Keratinocyte (primary cell): ENCODE measurements at regions not wholly inside any gene's neighbourhood (a gene's known extent, or its start where the extent isn't known, plus 50 kb on each side); places are given as distances from the start of the nearest gene placed in this dataset.
"Not testable (repeated sequence)": the region's sequence is repeated elsewhere in the genome, so short reads cannot be mapped to it uniquely, and the experiment has no call there.

ENCODE experiments used
- EZH2 ChIP-seq: IDR thresholded peaks from one replicate; pipeline ENCODE4 v1.6.1; 2012; ENCODE audit warnings: inconsistent platforms, mild to moderate bottlenecking, low read length, moderate library complexity
- TF ChIP-seq, protein P1 (sequence below), 3 experiments: IDR thresholded peaks in 1 of 3; conservative IDR thresholded peaks in 1 of 3; optimal IDR thresholded peaks in 1 of 3; 2 replicates in 2 of 3; 3 replicates in 1 of 3; pipeline versions ENCODE3 to v1.5.1; 2011; ENCODE audit warnings: low read length in 3 of 3, mild to moderate bottlenecking in 3 of 3, moderate library complexity in 2 of 3, control low read depth in 1 of 3, inconsistent platforms in 1 of 3; ENCODE audit not compliant: insufficient read depth in 2 of 3; ENCODE audit errors: extremely low read depth in 1 of 3

DNA sequence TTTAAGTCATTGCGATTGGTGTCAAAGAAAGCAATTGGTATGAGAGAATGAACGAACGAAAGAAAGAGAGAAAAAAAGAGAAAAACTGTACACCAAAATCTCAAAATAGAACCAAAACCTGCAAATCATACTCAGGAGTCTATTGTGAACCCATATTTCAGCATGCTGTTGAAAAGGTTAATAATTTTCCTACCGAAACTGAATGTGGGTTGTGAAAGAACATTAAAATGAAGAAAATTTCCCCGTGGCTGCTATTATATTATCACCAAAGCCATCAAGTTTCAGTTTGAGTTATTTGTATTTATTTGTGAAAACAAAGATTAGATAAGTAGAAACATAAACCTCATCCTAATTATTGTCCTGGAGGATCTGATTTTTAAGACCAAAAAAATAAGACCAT is 315.7 kb downstream of the BCL2L11 start:
- TF ChIP-seq, protein P1, sequence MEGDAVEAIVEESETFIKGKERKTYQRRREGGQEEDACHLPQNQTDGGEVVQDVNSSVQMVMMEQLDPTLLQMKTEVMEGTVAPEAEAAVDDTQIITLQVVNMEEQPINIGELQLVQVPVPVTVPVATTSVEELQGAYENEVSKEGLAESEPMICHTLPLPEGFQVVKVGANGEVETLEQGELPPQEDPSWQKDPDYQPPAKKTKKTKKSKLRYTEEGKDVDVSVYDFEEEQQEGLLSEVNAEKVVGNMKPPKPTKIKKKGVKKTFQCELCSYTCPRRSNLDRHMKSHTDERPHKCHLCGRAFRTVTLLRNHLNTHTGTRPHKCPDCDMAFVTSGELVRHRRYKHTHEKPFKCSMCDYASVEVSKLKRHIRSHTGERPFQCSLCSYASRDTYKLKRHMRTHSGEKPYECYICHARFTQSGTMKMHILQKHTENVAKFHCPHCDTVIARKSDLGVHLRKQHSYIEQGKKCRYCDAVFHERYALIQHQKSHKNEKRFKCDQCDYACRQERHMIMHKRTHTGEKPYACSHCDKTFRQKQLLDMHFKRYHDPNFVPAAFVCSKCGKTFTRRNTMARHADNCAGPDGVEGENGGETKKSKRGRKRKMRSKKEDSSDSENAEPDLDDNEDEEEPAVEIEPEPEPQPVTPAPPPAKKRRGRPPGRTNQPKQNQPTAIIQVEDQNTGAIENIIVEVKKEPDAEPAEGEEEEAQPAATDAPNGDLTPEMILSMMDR (optimal IDR thresholded peaks at IDR 0.05 in 1 of 3, IDR thresholded peaks at IDR 0.05 in 1 of 3, conservative IDR thresholded peaks at IDR 0.05 in 1 of 3; ENCODE audit: extremely low read depth in 1 of 3, insufficient read depth in 2 of 3, low read length in 3 of 3) = not testable (repeated sequence)
- not testable (repeated sequence) for TF ChIP-seq EZH2
